ENCODE measurements at regions not wholly inside any gene's neighbourhood (a gene's known extent, or its start where the extent isn't known, plus 50 kb on each side); places are given as distances from the start of the nearest gene placed in this dataset.

- Histone ChIP-seq H3K27me3 (ENCODE audit: insufficient read depth, poor library complexity, severe bottlenecking) (no peaks in the 10 kb centered on the region), H3K27ac (replicated peaks) (no peak overlapping the region), H3K4me3 (replicated peaks; ENCODE audit: insufficient read depth, low read length) (no peak overlapping the region)
- no peak for TF ChIP-seq REST (IDR thresholded peaks at IDR 0.05; ENCODE audit: insufficient replicate concordance, low read depth)
- no peak for TF ChIP-seq POLR2AphosphoS5 (IDR thresholded peaks at IDR 0.05; ENCODE audit: low read depth)
- TF ChIP-seq SPI1 (IDR thresholded peaks at IDR 0.05; ENCODE audit: borderline replicate concordance, low read depth): no peak
- no peak for TF ChIP-seq CTCF (IDR thresholded peaks at IDR 0.05; ENCODE audit: insufficient read depth, low read length)
- TF ChIP-seq GABPA (IDR thresholded peaks at IDR 0.05; ENCODE audit: low read depth): no peak
- no peak for DNase-seq (ENCODE audit: low read depth in 1 of 2, low spot score in 1 of 2)
These were observed 1321.0 kb downstream of the BRD1 start for GRCh38 chr22:48506506-48507145.

- H3K4me3 ChIP-seq (replicated peaks; ENCODE audit: insufficient read depth, low read length): no peak overlapping the region
- H3K27me3 ChIP-seq (ENCODE audit: insufficient read depth, poor library complexity, severe bottlenecking): no peaks in the 10 kb centered on the region
- DNase-seq (ENCODE audit: low read depth in 1 of 2, low spot score in 1 of 2): no peak
- TF ChIP-seq CTCF (IDR thresholded peaks at IDR 0.05; ENCODE audit: insufficient read depth, low read length) (no peak), GABPA (IDR thresholded peaks at IDR 0.05; ENCODE audit: low read depth) (no peak), POLR2AphosphoS5 (IDR thresholded peaks at IDR 0.05; ENCODE audit: low read depth) (no peak), SPI1 (IDR thresholded peaks at IDR 0.05; ENCODE audit: borderline replicate concordance, low read depth) (no peak), REST (IDR thresholded peaks at IDR 0.05; ENCODE audit: insufficient replicate concordance, low read depth) (no peak)
- H3K27ac ChIP-seq (replicated peaks): no peak overlapping the region
These were observed 1321.8 kb downstream of the BRD1 start for GRCh38 chr22:48505891-48506290.

GRCh38 chr22:48504519-48505140 is 1323.0 kb downstream of the BRD1 start:
- Histone ChIP-seq H3K27ac (replicated peaks) (no peak overlapping the region), H3K4me3 (replicated peaks; ENCODE audit: insufficient read depth, low read length) (no peak overlapping the region), H3K27me3 (ENCODE audit: insufficient read depth, poor library complexity, severe bottlenecking) (no peaks in the 10 kb centered on the region)
- DNase-seq (ENCODE audit: low read depth in 1 of 2, low spot score in 1 of 2): no peak
- TF ChIP-seq CTCF (IDR thresholded peaks at IDR 0.05; ENCODE audit: insufficient read depth, low read length) (no peak), GABPA (IDR thresholded peaks at IDR 0.05; ENCODE audit: low read depth) (no peak), POLR2AphosphoS5 (IDR thresholded peaks at IDR 0.05; ENCODE audit: low read depth) (no peak), SPI1 (IDR thresholded peaks at IDR 0.05; ENCODE audit: borderline replicate concordance, low read depth) (no peak), REST (IDR thresholded peaks at IDR 0.05; ENCODE audit: insufficient replicate concordance, low read depth) (no peak)

All from HL-60 (cell line).